GM12878 (cell line): ENCODE measurements at regions not wholly inside any gene's neighbourhood (a gene's known extent, or its start where the extent isn't known, plus 50 kb on each side); places are given as distances from the start of the nearest gene placed in this dataset.

Experiments used
- ATAC-seq: fragments of 200-7000 bp; cut with Tn5 transposase; 3 replicates; pipeline ENCODE4 v1.9.1; 2020; ENCODE audit warnings: mild to moderate bottlenecking, moderate library complexity
- BruUV-seq: library from RNA; stranded (reverse); fragments of 400-500 nt; replicated peaks from 2 replicates; lab custom pipeline; 2021; lab: Mats Ljungman, UMichigan
- CTCF ChIA-PET: fragments of 300-600 bp; sonication (Branson Sonifier 250); formaldehyde crosslinking; extraction: SDS; loops from one replicate; lab custom pipeline; 2021; ENCODE audit warnings: inconsistent platforms; lab: Yijun Ruan, JAX
- POLR2A ChIA-PET: fragments of 350-600 bp; formaldehyde crosslinking; extraction: SDS; loops from one replicate; lab custom pipeline; 2021; ENCODE audit warnings: inconsistent platforms; lab: Charles Lee
- RAD21 ChIA-PET: fragments of 300-600 bp; sonication (Branson Sonifier 250); formaldehyde crosslinking; loops from one replicate; lab custom pipeline; 2023; ENCODE audit warnings: antibody characterized with exemption; ENCODE audit not compliant: unreplicated experiment; lab: Charles Lee
- SMC1A ChIA-PET: fragments of 300-600 bp; sonication (Branson Sonifier 250); formaldehyde crosslinking; loops from one replicate; lab custom pipeline; 2023; ENCODE audit not compliant: unreplicated experiment, uncharacterized antibody; lab: Charles Lee
- DNase-seq: peaks from one replicate; pipeline ENCODE4 v3.0.0-alpha.2; 2011; ENCODE audit warnings: low read depth, low spot score
- FAIRE-seq: peaks from 3 replicates; lab custom pipeline; 2011; peaks lifted over from hg19 to GRCh38; lab: Jason Lieb, UNC
- H2AFZ ChIP-seq: 2 replicates; pipeline ENCODE4 v1.6.0; 2011; ENCODE audit warnings: low read depth, low read length, control low read depth; ENCODE audit not compliant: control insufficient read depth
- H3K27ac ChIP-seq: 2 replicates; pipeline ENCODE4 v1.5.1; 2011; ENCODE audit warnings: control low read depth; ENCODE audit not compliant: control insufficient read depth, insufficient read depth
- H3K27me3 ChIP-seq, 2 experiments: replicated peaks in 1 of 2; 2 replicates each; pipeline versions ENCODE4 v1.6.0 to v1.6.1; 2011; ENCODE audit warnings: low read length in 1 of 2; ENCODE audit not compliant: control insufficient read depth in 2 of 2, insufficient read depth in 2 of 2
- H3K36me3 ChIP-seq, 2 experiments: 2 replicates each; pipeline ENCODE4 v1.5.1; 2011; ENCODE audit warnings: low read length in 1 of 2; ENCODE audit not compliant: control insufficient read depth in 2 of 2, insufficient read depth in 2 of 2
- H3K4me1 ChIP-seq: 2 replicates; pipeline ENCODE4 v1.6.1; 2011; ENCODE audit warnings: mild to moderate bottlenecking, low read length, moderate library complexity, mixed read lengths; ENCODE audit not compliant: control insufficient read depth, insufficient read depth
- H3K4me2 ChIP-seq: 2 replicates; pipeline ENCODE4 v1.6.0; 2011; ENCODE audit warnings: control low read depth; ENCODE audit not compliant: control insufficient read depth, insufficient read depth
- H3K4me3 ChIP-seq: fragments of 200-600 bp; sonication (generic); 2 replicates; pipeline ENCODE4 v1.5.1; 2016
- H3K79me2 ChIP-seq: 2 replicates; pipeline ENCODE4 v1.6.0; 2011; ENCODE audit warnings: low read length; ENCODE audit not compliant: control insufficient read depth, insufficient read depth
- H3K9ac ChIP-seq: 2 replicates; pipeline ENCODE4 v1.8.0; 2011; ENCODE audit warnings: low read length, control low read depth, mixed read lengths; ENCODE audit not compliant: control insufficient read depth, insufficient read depth
- H3K9me3 ChIP-seq: replicated peaks from 3 replicates; pipeline ENCODE4 v1.5.1; 2011; ENCODE audit warnings: mild to moderate bottlenecking, low read length; ENCODE audit not compliant: control insufficient read depth, insufficient read depth
- H4K20me1 ChIP-seq: 2 replicates; pipeline ENCODE4 v1.6.0; 2011; ENCODE audit not compliant: control insufficient read depth, insufficient read depth
- BACH1 ChIP-seq: fragments of 450-650 bp; IDR thresholded peaks from 2 replicates; pipeline ENCODE4 v1.6.1; 2017; ENCODE audit warnings: mild to moderate bottlenecking, borderline replicate concordance
- FOXK2 ChIP-seq: fragments of 450-650 bp; IDR thresholded peaks from 2 replicates; pipeline ENCODE4 v1.6.1; 2017; ENCODE audit warnings: mild to moderate bottlenecking, moderate library complexity
- GABPA ChIP-seq: IDR thresholded peaks from 2 replicates; pipeline ENCODE4 v1.6.1; 2014; ENCODE audit warnings: antibody characterized with exemption, low read depth, mild to moderate bottlenecking, inconsistent platforms
- IRF4 ChIP-seq: IDR thresholded peaks from 2 replicates; pipeline ENCODE4 v1.6.1; 2011; ENCODE audit warnings: low read depth, low read length
- KDM1A ChIP-seq: fragments of 200-600 bp; sonication (generic); IDR thresholded peaks from 2 replicates; pipeline ENCODE4 v1.6.1; 2016; ENCODE audit warnings: borderline replicate concordance
- MXI1 ChIP-seq: fragments of 150-350 bp; IDR thresholded peaks from 2 replicates; pipeline ENCODE4 v1.6.1; 2011; ENCODE audit warnings: low read depth, mild to moderate bottlenecking, inconsistent platforms, low read length, improper control_type of control experiment
- NR2F1 ChIP-seq: fragments of 450-650 bp; conservative IDR thresholded peaks from 2 replicates; pipeline ENCODE4 v1.6.1; 2017; ENCODE audit warnings: mild to moderate bottlenecking
- SPI1 ChIP-seq: IDR thresholded peaks from 2 replicates; pipeline ENCODE4 v1.6.1; 2011; ENCODE audit warnings: low read depth, mild to moderate bottlenecking, low read length, moderate library complexity, borderline replicate concordance; ENCODE audit not compliant: insufficient read depth
- TARDBP ChIP-seq: IDR thresholded peaks from 2 replicates; pipeline ENCODE4 v1.6.1; 2016; ENCODE audit warnings: borderline replicate concordance
- ZBTB11 ChIP-seq: fragments of 450-650 bp; formaldehyde crosslinking; IDR thresholded peaks from 2 replicates; pipeline ENCODE4 v1.5.0; 2022; ENCODE audit warnings: mild to moderate bottlenecking, missing genetic modification characterization
- ZNF217 ChIP-seq: fragments of 450-650 bp; IDR thresholded peaks from 2 replicates; pipeline ENCODE4 v1.6.1; 2017; ENCODE audit warnings: antibody characterized with exemption, mild to moderate bottlenecking
- ZNF24 ChIP-seq: fragments of 450-650 bp; IDR thresholded peaks from 2 replicates; pipeline ENCODE4 v1.6.1; 2017; ENCODE audit warnings: antibody characterized with exemption, mild to moderate bottlenecking
- ZSCAN29 ChIP-seq: fragments of 450-650 bp; IDR thresholded peaks from 2 replicates; pipeline ENCODE4 v1.6.1; 2017; ENCODE audit warnings: mild to moderate bottlenecking, moderate library complexity
- WGBS: methylation state at CpG from one replicate; pipeline ENCODE4 v1.1.6; 2016; ENCODE audit warnings: low lambda C conversion rate; ENCODE audit not compliant: insufficient replicate concordance, insufficient coverage; ENCODE audit errors: missing lambda C conversion rate; 5-methylcytosine and 5-hydroxymethylcytosine counted together
- in situ Hi-C: fragments of 300-500 bp; cut with MboI; formaldehyde crosslinking; loops from 9 replicates; pipeline ENCODE4 v1.14.3; 2018; ENCODE audit warnings: mixed read lengths
- intact Hi-C: fragments of 100-400 bp; cut with micrococcal nuclease; formaldehyde crosslinking; loops from one replicate; pipeline ENCODE4 v1.14.2; 2022; ENCODE audit not compliant: unreplicated experiment
- TF ChIP-seq, protein P1 (sequence below): IDR thresholded peaks from 2 replicates; pipeline ENCODE4 v1.6.1; 2012; ENCODE audit warnings: improper control_type of control experiment, low read depth, low read length; ENCODE audit not compliant: insufficient replicate concordance

- CTCF ChIA-PET, result no interaction called here
- H3K36me3 ChIP-seq, result no peaks in the 10 kb centered on the region
- H4K20me1 ChIP-seq, result no peaks in the 10 kb centered on the region
- ATAC-seq (no peak; the same call in 1 of the 3 replicates), FAIRE-seq (no peak), DNase-seq (no peak)
- WGBS, result 33% methylated on average over 4 of the region's 4 CpGs
- peaks cover 0 to 3% of the 10 kb centered on the region in 2 experiments; a peak in 1 of 4 replicates for H3K27me3 ChIP-seq
- RAD21 ChIA-PET, result no interaction called here
- intact Hi-C loops, result no loop called here
- no TSS peak for BruUV-seq
- no peaks in the 10 kb centered on the region for H3K9me3 ChIP-seq
- no peak overlapping the region for H2AFZ ChIP-seq
- H3K4me2 ChIP-seq, result no peak overlapping the region
- TF ChIP-seq BACH1 (no peak), IRF4 (no peak), ZBTB11 (CRISPR knock-in tag) (no peak), NR2F1 (no peak), TARDBP (no peak), FOXK2 (no peak), ZSCAN29 (no peak), SPI1 (no peak), ZNF24 (no peak), MXI1 (no peak), KDM1A (no peak), GABPA (no peak), ZNF217 (no peak)
- TF ChIP-seq, protein P1, sequence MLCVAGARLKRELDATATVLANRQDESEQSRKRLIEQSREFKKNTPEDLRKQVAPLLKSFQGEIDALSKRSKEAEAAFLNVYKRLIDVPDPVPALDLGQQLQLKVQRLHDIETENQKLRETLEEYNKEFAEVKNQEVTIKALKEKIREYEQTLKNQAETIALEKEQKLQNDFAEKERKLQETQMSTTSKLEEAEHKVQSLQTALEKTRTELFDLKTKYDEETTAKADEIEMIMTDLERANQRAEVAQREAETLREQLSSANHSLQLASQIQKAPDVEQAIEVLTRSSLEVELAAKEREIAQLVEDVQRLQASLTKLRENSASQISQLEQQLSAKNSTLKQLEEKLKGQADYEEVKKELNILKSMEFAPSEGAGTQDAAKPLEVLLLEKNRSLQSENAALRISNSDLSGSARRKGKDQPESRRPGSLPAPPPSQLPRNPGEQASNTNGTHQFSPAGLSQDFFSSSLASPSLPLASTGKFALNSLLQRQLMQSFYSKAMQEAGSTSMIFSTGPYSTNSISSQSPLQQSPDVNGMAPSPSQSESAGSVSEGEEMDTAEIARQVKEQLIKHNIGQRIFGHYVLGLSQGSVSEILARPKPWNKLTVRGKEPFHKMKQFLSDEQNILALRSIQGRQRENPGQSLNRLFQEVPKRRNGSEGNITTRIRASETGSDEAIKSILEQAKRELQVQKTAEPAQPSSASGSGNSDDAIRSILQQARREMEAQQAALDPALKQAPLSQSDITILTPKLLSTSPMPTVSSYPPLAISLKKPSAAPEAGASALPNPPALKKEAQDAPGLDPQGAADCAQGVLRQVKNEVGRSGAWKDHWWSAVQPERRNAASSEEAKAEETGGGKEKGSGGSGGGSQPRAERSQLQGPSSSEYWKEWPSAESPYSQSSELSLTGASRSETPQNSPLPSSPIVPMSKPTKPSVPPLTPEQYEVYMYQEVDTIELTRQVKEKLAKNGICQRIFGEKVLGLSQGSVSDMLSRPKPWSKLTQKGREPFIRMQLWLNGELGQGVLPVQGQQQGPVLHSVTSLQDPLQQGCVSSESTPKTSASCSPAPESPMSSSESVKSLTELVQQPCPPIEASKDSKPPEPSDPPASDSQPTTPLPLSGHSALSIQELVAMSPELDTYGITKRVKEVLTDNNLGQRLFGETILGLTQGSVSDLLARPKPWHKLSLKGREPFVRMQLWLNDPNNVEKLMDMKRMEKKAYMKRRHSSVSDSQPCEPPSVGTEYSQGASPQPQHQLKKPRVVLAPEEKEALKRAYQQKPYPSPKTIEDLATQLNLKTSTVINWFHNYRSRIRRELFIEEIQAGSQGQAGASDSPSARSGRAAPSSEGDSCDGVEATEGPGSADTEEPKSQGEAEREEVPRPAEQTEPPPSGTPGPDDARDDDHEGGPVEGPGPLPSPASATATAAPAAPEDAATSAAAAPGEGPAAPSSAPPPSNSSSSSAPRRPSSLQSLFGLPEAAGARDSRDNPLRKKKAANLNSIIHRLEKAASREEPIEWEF, result no peak
- no peaks in the 10 kb centered on the region; the same call in 1 of the 2 replicates for H3K4me1 ChIP-seq
- H3K79me2 ChIP-seq, result no peaks in the 10 kb centered on the region
- POLR2A ChIA-PET, result no interaction called here
- no peak overlapping the region for H3K27ac ChIP-seq
- in situ Hi-C loops, result no loop called here
- H3K4me3 ChIP-seq, result no peak overlapping the region
- H3K9ac ChIP-seq, result no peak overlapping the region
- SMC1A ChIA-PET, result no interaction called here
These were observed 70.1 kb upstream of the RPS6KA2 start for GRCh38 chr6:166697113-166697512.
